Uterus (tissue), 2 donors: ENCODE measurements at regions not wholly inside any gene's neighbourhood (a gene's known extent, or its start where the extent isn't known, plus 50 kb on each side); places are given as distances from the start of the nearest gene placed in this dataset.

Experiments used
- CTCF ChIP-seq, 4 experiments: fragments of 200-600 bp in 2 of 4; fragments of 450-650 bp in 2 of 4; sonication (generic) in 2 of 4; IDR thresholded peaks; one replicate each; pipeline ENCODE4 v1.5.1; 2016 to 2019; ENCODE audit warnings: antibody characterized with exemption in 4 of 4, mild to moderate bottlenecking in 2 of 4, moderate library complexity in 1 of 4
- POLR2A ChIP-seq, 2 donors: fragments of 450-650 bp; IDR thresholded peaks; one replicate each; pipeline ENCODE4 v1.6.1; 2016; ENCODE audit warnings: antibody characterized with exemption in 2 of 2, mild to moderate bottlenecking in 1 of 2, moderate library complexity in 1 of 2

- no peak for TF ChIP-seq CTCF (IDR thresholded peaks at IDR 0.05)
- TF ChIP-seq POLR2A (IDR thresholded peaks at IDR 0.05): no peak
Observed at GRCh38 chr13:90308249-90308648, 1039.2 kb upstream of the MIR17HG start.
